GM18858 (cell line): ENCODE measurements at regions not wholly inside any gene's neighbourhood (a gene's known extent, or its start where the extent isn't known, plus 50 kb on each side); places are given as distances from the start of the nearest gene placed in this dataset.
A peak's percentile ranks its signal among the peaks of the same experiment; 100 is the strongest.

ENCODE experiments used
- ATAC-seq: cut with Tn5 transposase; IDR thresholded peaks from one replicate; pipeline ENCODE4 v1.9.1; 2021; ENCODE audit not compliant: unreplicated experiment

- ATAC-seq, result no peak
Measured at GRCh38 chr9:89805571-89806292, 200.9 kb downstream of the GADD45G start.

- ATAC-seq, result no peak
Measured at GRCh38 chr9:89806371-89807100, 201.7 kb downstream of the GADD45G start.

GRCh38 chr9:89807101-89807395 is 202.2 kb downstream of the GADD45G start:
- ATAC-seq, result no peak

GRCh38 chr9:89807682-89808075 is 202.9 kb downstream of the GADD45G start:
- ATAC-seq, result no peak

- no peak for ATAC-seq
Measured at GRCh38 chr9:89808076-89808755, 203.4 kb downstream of the GADD45G start.

- ATAC-seq, result no peak
Measured at GRCh38 chr9:89808756-89809181, 204.0 kb downstream of the GADD45G start.

GRCh38 chr9:89810431-89810830 is 205.6 kb downstream of the GADD45G start:
- no peak for ATAC-seq

GRCh38 chr9:89811356-89811755 is 206.5 kb downstream of the GADD45G start:
- no peak for ATAC-seq

GRCh38 chr9:89811886-89812450 is 207.2 kb downstream of the GADD45G start:
- no peak for ATAC-seq

- no peak for ATAC-seq
Measured at GRCh38 chr9:89812556-89813181, 207.9 kb downstream of the GADD45G start.

- ATAC-seq, result no peak
Measured at GRCh38 chr9:89813482-89813881, 208.7 kb downstream of the GADD45G start.

- ATAC-seq, result no peak
Measured at GRCh38 chr9:89814340-89815040, 209.7 kb downstream of the GADD45G start.

- ATAC-seq, result peak; percentile 25
Measured at GRCh38 chr9:89815061-89815902, 210.5 kb downstream of the GADD45G start.

GRCh38 chr9:89815903-89816573 is 211.2 kb downstream of the GADD45G start:
- ATAC-seq, result peak; percentile 80

GRCh38 chr9:89817151-89817950 is 212.5 kb downstream of the GADD45G start:
- ATAC-seq, result no peak

- ATAC-seq, result no peak
Measured at GRCh38 chr9:89820337-89820736, 215.5 kb downstream of the GADD45G start.

- ATAC-seq, result no peak
Measured at GRCh38 chr9:89821081-89821480, 216.3 kb downstream of the GADD45G start.

- ATAC-seq, result no peak
Measured at GRCh38 chr9:89822996-89823395, 218.2 kb downstream of the GADD45G start.
